Activated CD8-positive, alpha-beta memory T cell treated with anti-CD3 and anti-CD28 coated beads for 48 hours (primary cell): ENCODE measurements at regions not wholly inside any gene's neighbourhood (a gene's known extent, or its start where the extent isn't known, plus 50 kb on each side); places are given as distances from the start of the nearest gene placed in this dataset.
"Not testable (repeated sequence)": the region's sequence is repeated elsewhere in the genome, so short reads cannot be mapped to it uniquely, and the experiment has no call there.

Experiments
- DNase-seq, 3 experiments: peaks; one replicate each; pipeline ENCODE4 v3.0.0-alpha.2; 2020; ENCODE audit warnings: low read depth in 2 of 3, low spot score in 2 of 3

- DNase-seq: no peak
These were observed 1517.0 kb downstream of the ADGRL3 start for GRCh38 chr4:62717154-62717553.

- DNase-seq: no peak
These were observed 1511.4 kb downstream of the ADGRL3 start for GRCh38 chr4:62711575-62711974.

- DNase-seq: no peak
These were observed 1509.6 kb downstream of the ADGRL3 start for GRCh38 chr4:62709618-62710252.

GRCh38 chr4:62706423-62706822 is 1506.3 kb downstream of the ADGRL3 start:
- no peak for DNase-seq

- DNase-seq: no peak
These were observed 1483.9 kb downstream of the ADGRL3 start for GRCh38 chr4:62683799-62684566.

GRCh38 chr4:62676962-62677361 is 1476.8 kb downstream of the ADGRL3 start:
- DNase-seq: no peak

GRCh38 chr4:62670514-62670913 is 1470.4 kb downstream of the ADGRL3 start:
- DNase-seq: no peak

GRCh38 chr4:62661821-62662220 is 1461.7 kb downstream of the ADGRL3 start:
- DNase-seq: no peak

- DNase-seq: no peak
These were observed 1455.9 kb downstream of the ADGRL3 start for GRCh38 chr4:62656006-62656405.

- no peak for DNase-seq
These were observed 1444.2 kb downstream of the ADGRL3 start for GRCh38 chr4:62644372-62644771.

- DNase-seq: no peak
These were observed 1440.2 kb downstream of the ADGRL3 start for GRCh38 chr4:62640296-62640695.

- no peak for DNase-seq
These were observed 1427.5 kb downstream of the ADGRL3 start for GRCh38 chr4:62627671-62628070.

- no peak for DNase-seq
These were observed 1427.0 kb downstream of the ADGRL3 start for GRCh38 chr4:62627141-62627540.

- DNase-seq: no peak
These were observed 1422.0 kb downstream of the ADGRL3 start for GRCh38 chr4:62622089-62622488.

- DNase-seq: no peak
These were observed 1419.8 kb downstream of the ADGRL3 start for GRCh38 chr4:62619971-62620370.

- no peak for DNase-seq
These were observed 1417.9 kb downstream of the ADGRL3 start for GRCh38 chr4:62618042-62618441.

- no peak for DNase-seq
These were observed 1401.6 kb downstream of the ADGRL3 start for GRCh38 chr4:62601737-62602136.

GRCh38 chr4:62595265-62595664 is 1395.1 kb downstream of the ADGRL3 start:
- DNase-seq: not testable (repeated sequence)

GRCh38 chr4:62591756-62592155 is 1391.6 kb downstream of the ADGRL3 start:
- DNase-seq: no peak

- DNase-seq: no peak
These were observed 1388.5 kb downstream of the ADGRL3 start for GRCh38 chr4:62588671-62589070.

- no peak for DNase-seq
These were observed 1371.4 kb downstream of the ADGRL3 start for GRCh38 chr4:62571494-62571893.

GRCh38 chr4:62560858-62561257 is 1360.7 kb downstream of the ADGRL3 start:
- DNase-seq: no peak

- DNase-seq: no peak
These were observed 1350.0 kb downstream of the ADGRL3 start for GRCh38 chr4:62550121-62550520.
